Suprapubic skin (tissue), 4 donors: ENCODE measurements at regions not wholly inside any gene's neighbourhood (a gene's known extent, or its start where the extent isn't known, plus 50 kb on each side); places are given as distances from the start of the nearest gene placed in this dataset.

ENCODE experiments used
- CTCF ChIP-seq, 2 donors: fragments of 200-600 bp in 1 of 2; fragments of 450-650 bp in 1 of 2; sonication (generic) in 1 of 2; IDR thresholded peaks; one replicate each; pipeline ENCODE4 v1.5.1; 2016 to 2019; ENCODE audit warnings: antibody characterized with exemption in 2 of 2, mild to moderate bottlenecking in 1 of 2, moderate library complexity in 1 of 2
- EP300 ChIP-seq: sonication (generic); formaldehyde crosslinking; IDR thresholded peaks from one replicate; pipeline ENCODE4 v1.6.1; 2017; ENCODE audit warnings: antibody characterized with exemption
- POLR2A ChIP-seq, 2 donors: fragments of 450-650 bp; IDR thresholded peaks; one replicate each; pipeline ENCODE4 v1.6.1; 2017; ENCODE audit warnings: antibody characterized with exemption in 2 of 2, mild to moderate bottlenecking in 2 of 2, moderate library complexity in 2 of 2
- POLR2AphosphoS5 ChIP-seq, 3 donors: sonication (generic); formaldehyde crosslinking; IDR thresholded peaks; one replicate each; pipeline ENCODE4 v1.6.1; 2017; ENCODE audit warnings: antibody characterized with exemption in 3 of 3

- TF ChIP-seq CTCF (IDR thresholded peaks at IDR 0.05) (no peak), POLR2AphosphoS5 (IDR thresholded peaks at IDR 0.05) (no peak), POLR2A (IDR thresholded peaks at IDR 0.05) (no peak), EP300 (no peak)
Observed at GRCh38 chr6:71396410-71396801, 107.8 kb downstream of the OGFRL1 start.
